Activated CD4-positive, alpha-beta T cell treated with anti-CD3 and anti-CD28 coated beads for 4 hours (primary cell): ENCODE measurements at regions not wholly inside any gene's neighbourhood (a gene's known extent, or its start where the extent isn't known, plus 50 kb on each side); places are given as distances from the start of the nearest gene placed in this dataset.

Experiments
- DNase-seq, 2 donors: peaks; one replicate each; pipeline ENCODE4 v3.0.0-alpha.2; 2020

DNA sequence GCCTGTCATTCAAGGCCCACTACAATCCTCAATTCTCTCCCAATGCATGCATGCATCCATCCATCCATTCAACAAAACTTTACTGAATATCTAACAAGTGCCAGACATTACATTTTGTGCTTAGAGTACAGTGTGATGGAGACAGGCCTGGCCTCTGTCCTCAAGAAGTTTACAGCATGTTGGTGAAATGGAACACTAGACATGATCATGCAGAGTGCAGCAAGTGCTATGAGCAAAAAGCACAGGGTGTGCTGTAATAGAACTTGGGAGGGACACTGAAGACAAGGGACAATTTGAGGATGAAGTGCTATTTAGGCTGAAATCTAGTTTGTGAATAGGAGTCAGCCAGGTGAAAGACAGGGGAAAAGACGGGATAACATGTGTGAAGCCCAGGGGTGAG lies 347.8 kb downstream of the PTEN start:
- DNase-seq = no peak

DNA sequence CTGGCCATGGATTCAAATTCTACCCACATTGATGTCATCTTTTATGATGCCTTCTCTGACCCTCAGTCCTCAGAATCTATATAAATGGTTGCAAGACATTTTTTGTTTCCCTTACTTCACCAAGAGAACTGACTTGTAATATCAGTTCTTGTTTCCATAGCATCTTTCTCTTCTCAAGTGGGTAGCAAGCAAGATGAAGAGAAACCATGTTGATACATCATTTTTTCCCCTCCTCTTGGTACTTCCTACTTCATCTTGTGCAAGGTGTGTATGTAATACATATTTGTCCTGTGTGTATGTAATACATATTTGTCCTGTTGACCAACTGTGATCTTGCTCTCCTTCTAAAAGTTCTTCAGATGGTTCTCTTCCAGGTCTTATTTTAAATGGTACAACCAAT lies 348.6 kb downstream of the PTEN start:
- DNase-seq = no peak

DNA sequence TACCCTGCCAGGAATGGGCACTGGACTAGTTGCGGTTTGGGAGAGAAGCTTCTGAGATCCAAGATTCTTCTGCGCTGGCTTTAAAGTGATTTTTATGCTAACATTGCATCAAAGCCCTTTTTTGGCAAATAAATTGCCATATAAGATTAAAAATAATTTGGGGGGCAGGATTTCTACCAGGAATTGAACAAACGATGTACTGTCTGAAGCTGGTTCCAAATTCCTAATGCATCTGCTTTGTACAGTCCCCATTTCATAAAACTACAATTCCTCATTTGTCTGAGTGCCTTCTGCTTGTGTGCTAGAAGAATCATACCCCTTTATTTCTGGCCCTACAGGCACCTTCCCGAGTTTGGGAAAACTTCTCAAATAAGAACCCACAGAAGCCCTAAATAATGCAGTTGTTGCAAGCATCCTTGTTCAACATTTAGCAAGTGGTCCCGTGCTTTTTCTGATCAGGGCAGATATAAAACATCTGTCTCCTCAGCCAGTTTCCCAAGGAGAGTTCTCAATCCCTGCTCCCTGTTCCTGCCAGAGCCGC lies 349.7 kb downstream of the PTEN start:
- no peak for DNase-seq

DNA sequence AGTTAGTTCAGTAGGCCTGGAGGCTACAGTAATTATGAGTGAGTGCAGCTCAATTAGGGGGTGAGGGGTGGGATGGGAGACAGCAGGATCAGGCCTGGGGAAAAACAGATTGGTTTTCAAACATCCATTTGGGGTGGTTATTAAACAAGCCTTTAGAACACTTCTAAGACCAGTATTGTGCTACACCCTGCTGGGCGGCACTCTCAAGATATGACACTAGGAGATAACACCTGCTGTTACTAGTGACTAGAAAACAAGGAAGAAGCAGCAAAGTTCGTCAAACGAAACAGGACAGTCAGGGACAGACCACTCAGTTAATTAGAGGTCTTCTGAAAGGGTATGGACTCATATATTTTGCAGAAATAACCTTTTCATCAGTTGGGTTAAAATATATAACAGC lies 353.6 kb downstream of the PTEN start:
- no peak for DNase-seq

DNA sequence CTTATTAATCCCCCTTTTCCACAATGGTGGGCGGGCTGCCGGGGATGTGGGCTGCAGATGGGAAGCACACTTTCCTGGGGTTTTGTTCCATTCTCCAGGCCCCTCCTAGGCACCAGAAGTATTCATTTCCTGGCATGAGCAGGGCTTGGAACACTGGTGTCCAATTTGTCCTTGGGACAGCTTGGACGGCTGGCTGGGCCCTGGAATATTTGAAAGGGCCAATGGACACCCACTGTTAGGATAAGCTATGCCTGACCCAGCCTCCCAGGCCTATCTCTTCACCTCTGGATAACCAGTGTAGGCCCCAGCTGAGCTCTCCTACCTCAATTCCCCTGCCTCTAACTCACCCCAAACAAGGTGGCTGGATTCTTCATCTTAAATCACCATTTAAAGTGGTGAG lies 354.9 kb downstream of the PTEN start:
- DNase-seq = no peak

DNA sequence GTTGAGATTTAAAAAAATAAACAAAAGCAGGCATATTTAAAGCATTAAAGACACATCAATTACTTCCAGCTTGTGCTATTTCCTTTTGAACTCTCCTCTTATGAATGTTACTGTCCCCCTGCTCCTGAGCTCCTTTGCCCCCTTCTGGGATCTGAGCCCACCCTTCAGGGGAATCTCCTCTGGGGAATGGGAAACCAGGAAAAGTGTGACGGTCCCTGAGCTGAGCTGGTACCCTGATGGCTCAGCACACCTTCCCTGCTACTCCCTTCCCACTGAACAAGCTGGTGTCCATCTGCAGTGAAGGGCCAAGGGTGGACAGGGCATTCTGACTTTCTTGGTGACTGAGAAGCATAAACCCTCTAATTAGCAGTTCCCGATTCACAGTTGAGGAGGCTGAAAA lies 356.3 kb downstream of the PTEN start:
- no peak for DNase-seq

- no peak for DNase-seq
These were observed 357.9 kb downstream of the PTEN start for GRCh38 chr10:88221010-88221973.

DNA sequence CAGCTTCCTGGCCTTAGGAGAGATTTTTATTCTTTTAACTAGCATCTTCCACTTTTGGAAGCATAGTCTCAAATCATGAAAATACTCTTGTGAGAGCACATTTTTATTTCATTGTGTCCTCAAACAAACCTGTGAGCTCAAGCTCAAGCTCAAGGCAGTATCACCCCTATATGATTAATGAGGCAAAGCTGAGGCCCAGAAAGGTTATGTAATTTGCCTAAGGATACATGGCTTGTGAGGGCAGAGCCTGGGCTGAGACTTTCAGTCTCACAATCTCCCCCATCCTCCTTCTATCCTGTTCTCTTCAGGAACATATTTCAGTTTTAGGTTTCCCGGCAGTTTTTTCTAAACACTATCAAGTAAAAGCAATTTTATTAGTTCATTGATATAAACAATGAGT lies 359.5 kb downstream of the PTEN start:
- no peak for DNase-seq
